H1 (cell line): ENCODE measurements at regions not wholly inside any gene's neighbourhood (a gene's known extent, or its start where the extent isn't known, plus 50 kb on each side); places are given as distances from the start of the nearest gene placed in this dataset.

ENCODE experiments used
- CTCF ChIP-seq, 3 experiments: IDR thresholded peaks; 1 replicate in 2 of 3; 2 replicates in 1 of 3; pipeline versions ENCODE4 v1.5.1 to v1.6.1; 2011; ENCODE audit warnings: low read length in 3 of 3, mild to moderate bottlenecking in 3 of 3, inconsistent platforms in 2 of 3, low read depth in 1 of 3, moderate library complexity in 1 of 3; ENCODE audit not compliant: insufficient read depth in 1 of 3; ENCODE audit errors: control extremely low read depth in 1 of 3
- JUN ChIP-seq: IDR thresholded peaks from 2 replicates; pipeline ENCODE4 v1.6.1; 2011; ENCODE audit warnings: low read depth, mild to moderate bottlenecking, improper control_type of control experiment, low read length
- KDM1A ChIP-seq: fragments of 200-600, 300-600 bp; sonication (generic); IDR thresholded peaks from 2 replicates; pipeline ENCODE4 v1.7.1; 2016; ENCODE audit warnings: mild to moderate bottlenecking, low read length, borderline replicate concordance
- MAX ChIP-seq: IDR thresholded peaks from 2 replicates; pipeline ENCODE4 v1.6.1; 2012; ENCODE audit warnings: inconsistent platforms
- POLR2A ChIP-seq, 2 experiments: IDR thresholded peaks; 1 replicate in 1 of 2; 2 replicates in 1 of 2; pipeline ENCODE4 v1.6.1; 2011; ENCODE audit warnings: low read depth in 2 of 2, low read length in 2 of 2, mild to moderate bottlenecking in 2 of 2; ENCODE audit errors: control extremely low read depth in 1 of 2
- RAD21 ChIP-seq, 2 experiments: IDR thresholded peaks in 1 of 2; conservative IDR thresholded peaks in 1 of 2; 2 replicates each; pipeline ENCODE4 v1.6.1; 2011; ENCODE audit warnings: low read depth in 2 of 2, low read length in 2 of 2, improper control_type of control experiment in 1 of 2, inconsistent platforms in 1 of 2, mild to moderate bottlenecking in 1 of 2, moderate library complexity in 1 of 2

- TF ChIP-seq CTCF (IDR thresholded peaks at IDR 0.05; ENCODE audit: control extremely low read depth in 1 of 3, insufficient read depth in 1 of 3, low read depth in 1 of 3, low read length in 3 of 3) (no peak), RAD21 (IDR thresholded peaks at IDR 0.05 in 1 of 2, conservative IDR thresholded peaks at IDR 0.05 in 1 of 2; ENCODE audit: low read depth in 2 of 2, low read length in 2 of 2) (no peak), JUN (no peak), POLR2A (IDR thresholded peaks at IDR 0.05; ENCODE audit: control extremely low read depth in 1 of 2, low read depth in 2 of 2, low read length in 2 of 2) (no peak), MAX (no peak), KDM1A (no peak)
Observed at GRCh38 chr7:131244259-131244852, 83.3 kb upstream of the MKLN1 start.
